H1 (cell line): ENCODE measurements at regions not wholly inside any gene's neighbourhood (a gene's known extent, or its start where the extent isn't known, plus 50 kb on each side); places are given as distances from the start of the nearest gene placed in this dataset.

Experiments used
- CTCF ChIA-PET: fragments of 300-600 bp; sonication (Branson Sonifier 250); formaldehyde crosslinking; loops from one replicate; lab custom pipeline; 2021; ENCODE audit not compliant: partially characterized antibody; lab: Charles Lee
- POLR2A ChIA-PET: fragments of 300-600 bp; sonication (Branson Sonifier 250); formaldehyde crosslinking; loops from one replicate; lab custom pipeline; 2021; ENCODE audit warnings: inconsistent platforms; ENCODE audit not compliant: partially characterized antibody; lab: Charles Lee
- DNase-seq, 2 experiments: peaks; one replicate each; pipeline versions ENCODE4 v3.0.0 to v3.0.0-alpha.2; 2010 to 2022; ENCODE audit warnings: low spot score in 2 of 2, low read depth in 1 of 2, mixed read lengths in 1 of 2
- FAIRE-seq: peaks from 2 replicates; lab custom pipeline; 2011; peaks lifted over from hg19 to GRCh38; lab: Jason Lieb, UNC
- H2AFZ ChIP-seq: 2 replicates; pipeline ENCODE4 v1.8.1; 2012; ENCODE audit warnings: low read length, inconsistent platforms
- H2AK5ac ChIP-seq: 2 replicates; pipeline ENCODE4 v1.6.1; 2013; ENCODE audit warnings: low read depth, low read length
- H2BK120ac ChIP-seq: replicated peaks from 2 replicates; pipeline ENCODE3; 2013; ENCODE audit warnings: low read depth, low read length, inconsistent platforms
- H2BK12ac ChIP-seq: 2 replicates; pipeline ENCODE4 v1.6.1; 2013; ENCODE audit warnings: low read depth, low read length
- H2BK15ac ChIP-seq: 2 replicates; pipeline ENCODE4 v1.6.1; 2013; ENCODE audit warnings: low read length
- H2BK20ac ChIP-seq: 2 replicates; pipeline ENCODE4 v1.6.1; 2013; ENCODE audit warnings: low read length
- H2BK5ac ChIP-seq: 2 replicates; pipeline ENCODE4 v1.6.1; 2013; ENCODE audit warnings: low read depth, low read length
- H3K14ac ChIP-seq: 2 replicates; pipeline ENCODE4 v1.6.1; 2013; ENCODE audit warnings: inconsistent platforms; ENCODE audit not compliant: insufficient read length
- H3K18ac ChIP-seq: 2 replicates; pipeline ENCODE4 v1.6.1; 2013; ENCODE audit warnings: low read length; ENCODE audit errors: extremely low read depth
- H3K23ac ChIP-seq: 2 replicates; pipeline ENCODE4 v1.6.1; 2013; ENCODE audit warnings: inconsistent platforms; ENCODE audit not compliant: insufficient read length
- H3K23me2 ChIP-seq: 2 replicates; pipeline ENCODE4 v1.6.1; 2013; ENCODE audit warnings: low read depth, low read length
- H3K27ac ChIP-seq: 2 replicates; pipeline ENCODE4 v1.6.1; 2011; ENCODE audit warnings: low read depth, low read length, inconsistent platforms
- H3K27me3 ChIP-seq, 4 experiments: replicated peaks in 1 of 4; 1 replicate in 1 of 4; 2 replicates in 3 of 4; pipeline versions ENCODE4 v1.6.1 to v1.8.1; 2011 to 2013; ENCODE audit warnings: low read length in 3 of 4, mild to moderate bottlenecking in 3 of 4, inconsistent platforms in 2 of 4, mixed read lengths in 2 of 4, moderate library complexity in 1 of 4; ENCODE audit not compliant: control insufficient read depth in 3 of 4, insufficient read depth in 3 of 4; ENCODE audit errors: extremely low read depth in 1 of 4
- H3K36me3 ChIP-seq, 4 experiments: 2 replicates each; pipeline versions ENCODE4 v1.6.1 to v1.8.1; 2011 to 2013; ENCODE audit warnings: mild to moderate bottlenecking in 4 of 4, low read length in 3 of 4, moderate library complexity in 2 of 4, control low read depth in 1 of 4, inconsistent platforms in 1 of 4; ENCODE audit not compliant: insufficient read depth in 4 of 4, control insufficient read depth in 2 of 4
- H3K4ac ChIP-seq: replicated peaks from 2 replicates; pipeline ENCODE3; 2013; ENCODE audit warnings: low read length, low read depth, mixed read lengths, inconsistent platforms; ENCODE audit not compliant: insufficient read length
- H3K4me1 ChIP-seq, 4 experiments: replicated peaks in 1 of 4; 1 replicate in 1 of 4; 2 replicates in 3 of 4; pipeline versions ENCODE4 v1.6.1 to v1.8.1; 2011 to 2013; ENCODE audit warnings: low read length in 3 of 4, inconsistent platforms in 2 of 4, mixed read lengths in 1 of 4; ENCODE audit not compliant: insufficient read depth in 4 of 4, control insufficient read depth in 3 of 4
- H3K4me2 ChIP-seq, 2 experiments: 2 replicates each; pipeline versions ENCODE4 v1.6.1 to v1.8.1; 2011 to 2013; ENCODE audit warnings: low read depth in 2 of 2, low read length in 2 of 2, control low read depth in 1 of 2, inconsistent platforms in 1 of 2, mild to moderate bottlenecking in 1 of 2; ENCODE audit not compliant: insufficient read depth in 1 of 2
- H3K4me3 ChIP-seq, 4 experiments: fragments of 200-600, 300-600 bp in 1 of 4; sonication (generic), shearing (Covaris generic), sonication (Bioruptor Twin) in 1 of 4; 2 replicates each; pipeline versions ENCODE4 v1.5.1 to v1.8.1; 2011 to 2016; ENCODE audit warnings: low read length in 4 of 4, low read depth in 3 of 4, control low read depth in 2 of 4, inconsistent platforms in 2 of 4, mild to moderate bottlenecking in 2 of 4, mixed read lengths in 1 of 4, moderate library complexity in 1 of 4; ENCODE audit not compliant: insufficient read depth in 2 of 4; ENCODE audit errors: extremely low read depth in 1 of 4
- H3K56ac ChIP-seq: replicated peaks from 2 replicates; pipeline ENCODE3; 2013; ENCODE audit warnings: low read depth, mild to moderate bottlenecking, mixed read lengths, low read length, inconsistent platforms; ENCODE audit not compliant: insufficient read length
- H3K79me1 ChIP-seq: 2 replicates; pipeline ENCODE4 v1.6.1; 2013; ENCODE audit warnings: low read depth, low read length, control low read depth
- H3K79me2 ChIP-seq, 2 experiments: 2 replicates each; pipeline versions ENCODE4 v1.6.1 to v1.8.1; 2012 to 2013; ENCODE audit warnings: low read length in 2 of 2, mild to moderate bottlenecking in 2 of 2, inconsistent platforms in 1 of 2; ENCODE audit not compliant: insufficient read depth in 2 of 2, control insufficient read depth in 1 of 2
- H3K9ac ChIP-seq, 4 experiments: replicated peaks in 1 of 4; 1 replicate in 1 of 4; 2 replicates in 3 of 4; pipeline versions ENCODE4 v1.6.1 to v1.8.1; 2011 to 2013; ENCODE audit warnings: low read depth in 3 of 4, low read length in 3 of 4, control low read depth in 2 of 4, mild to moderate bottlenecking in 2 of 4, moderate library complexity in 2 of 4, inconsistent platforms in 1 of 4; ENCODE audit errors: extremely low read depth in 1 of 4
- H3K9me3 ChIP-seq, 2 experiments: 2 replicates each; pipeline versions ENCODE4 v1.6.1 to v1.8.1; 2012 to 2013; ENCODE audit warnings: mild to moderate bottlenecking in 2 of 2, moderate library complexity in 2 of 2, control low read depth in 1 of 2, inconsistent platforms in 1 of 2, low read depth in 1 of 2, low read length in 1 of 2, mixed read lengths in 1 of 2; ENCODE audit not compliant: insufficient read depth in 2 of 2
- H4K20me1 ChIP-seq, 2 experiments: replicated peaks in 1 of 2; 2 replicates each; pipeline versions ENCODE3 to v1.8.1; 2011 to 2013; ENCODE audit warnings: inconsistent platforms in 2 of 2, low read length in 2 of 2, mild to moderate bottlenecking in 1 of 2; ENCODE audit not compliant: insufficient read depth in 2 of 2, control insufficient read depth in 1 of 2
- H4K5ac ChIP-seq: 2 replicates; pipeline ENCODE4 v1.6.1; 2013; ENCODE audit warnings: low read length, low read depth, mixed read lengths, inconsistent platforms; ENCODE audit not compliant: insufficient read length
- H4K8ac ChIP-seq: 2 replicates; pipeline ENCODE4 v1.8.0; 2013; ENCODE audit warnings: mild to moderate bottlenecking, moderate library complexity, low read length, inconsistent platforms; ENCODE audit not compliant: insufficient read depth; ENCODE audit errors: extremely low read depth
- H4K91ac ChIP-seq: replicated peaks from 2 replicates; pipeline ENCODE3; 2013; ENCODE audit warnings: low read length, mixed read lengths, inconsistent platforms; ENCODE audit not compliant: insufficient read length
- ATF2 ChIP-seq: IDR thresholded peaks from 2 replicates; pipeline ENCODE4 v1.6.1; 2012; ENCODE audit warnings: low read length, inconsistent platforms
- CHD2 ChIP-seq: IDR thresholded peaks from 2 replicates; pipeline ENCODE4 v1.6.1; 2012; ENCODE audit warnings: low read length, improper control_type of control experiment
- CTCF ChIP-seq, 3 experiments: IDR thresholded peaks; 1 replicate in 2 of 3; 2 replicates in 1 of 3; pipeline versions ENCODE4 v1.5.1 to v1.6.1; 2011; ENCODE audit warnings: low read length in 3 of 3, mild to moderate bottlenecking in 3 of 3, inconsistent platforms in 2 of 3, low read depth in 1 of 3, moderate library complexity in 1 of 3; ENCODE audit not compliant: insufficient read depth in 1 of 3; ENCODE audit errors: control extremely low read depth in 1 of 3
- GTF2F1 ChIP-seq: IDR thresholded peaks from 2 replicates; pipeline ENCODE4 v1.6.1; 2012; ENCODE audit warnings: low read depth, low read length, improper control_type of control experiment, borderline replicate concordance
- KDM1A ChIP-seq: fragments of 200-600, 300-600 bp; sonication (generic); IDR thresholded peaks from 2 replicates; pipeline ENCODE4 v1.7.1; 2016; ENCODE audit warnings: mild to moderate bottlenecking, low read length, borderline replicate concordance
- MAFK ChIP-seq: IDR thresholded peaks from 2 replicates; pipeline ENCODE4 v1.6.1; 2012; ENCODE audit warnings: low read depth, mild to moderate bottlenecking, improper control_type of control experiment, low read length
- POU5F1 ChIP-seq: IDR thresholded peaks from 2 replicates; pipeline ENCODE4 v1.6.1; 2011; ENCODE audit warnings: low read depth, mild to moderate bottlenecking, low read length, moderate library complexity
- SUZ12 ChIP-seq: fragments of 200-600 bp; sonication (generic); IDR thresholded peaks from 2 replicates; pipeline ENCODE4 v1.6.1; 2012; ENCODE audit warnings: mild to moderate bottlenecking, inconsistent platforms, low read length, moderate library complexity, mixed read lengths
- TAF1 ChIP-seq: IDR thresholded peaks from 2 replicates; pipeline ENCODE4 v1.6.1; 2011; ENCODE audit warnings: mild to moderate bottlenecking, low read depth, low read length
- WGBS, 2 experiments: shearing (Covaris generic) in 1 of 2; methylation state at CpG; one replicate each; pipeline versions ENCODE4 v1.1.6 to v1.1.7; 2013 to 2015; ENCODE audit warnings: low lambda C conversion rate in 2 of 2, mixed read lengths in 2 of 2, inconsistent platforms in 1 of 2, low coverage in 1 of 2, missing lambda C conversion rate in 1 of 2; ENCODE audit not compliant: insufficient replicate concordance in 2 of 2, insufficient coverage in 1 of 2, insufficient read length in 1 of 2; ENCODE audit errors: extremely low coverage in 1 of 2, missing lambda C conversion rate in 1 of 2; 5-methylcytosine and 5-hydroxymethylcytosine counted together

- Histone ChIP-seq H3K18ac (no peak overlapping the region), H3K4me1 (peaks cover 0 to 3% (median 0%) of the 10 kb centered on the region in 4 experiments; a peak in 2 of 7 replicates), H3K4ac (no peak overlapping the region), H2BK20ac (no peak overlapping the region), H3K4me3 (no peak overlapping the region), H4K20me1 (no peaks in the 10 kb centered on the region), H3K9ac (no peak overlapping the region), H3K9me3 (no peaks in the 10 kb centered on the region), H4K8ac (no peak overlapping the region), H4K5ac (no peak overlapping the region), H3K56ac (no peak overlapping the region), H4K91ac (no peak overlapping the region), H2AK5ac (no peak overlapping the region), H3K23me2 (no peaks in the 10 kb centered on the region; the same call in 1 of the 2 replicates), H3K14ac (no peak overlapping the region), H2BK120ac (no peak overlapping the region), H3K4me2 (no peak overlapping the region), H2BK12ac (no peak overlapping the region), H3K27ac (no peak overlapping the region), H3K79me2 (no peaks in the 10 kb centered on the region), H3K23ac (no peak overlapping the region), H2BK15ac (no peak overlapping the region), H3K36me3 (no peaks in the 10 kb centered on the region), H3K27me3 (no peaks in the 10 kb centered on the region), H3K79me1 (no peaks in the 10 kb centered on the region), H2AFZ (no peak overlapping the region), H2BK5ac (no peak overlapping the region)
- ChIA-PET CTCF (interaction anchor here (1.1 to 1.3 kb wide), 2 partner anchors 18 to 33 kb away, joined by 4 to 5 read pairs; no protein-coding TSS in a partner anchor), POLR2A (no interaction called here)
- FAIRE-seq (no peak), DNase-seq (no peak)
- WGBS, 2 experiments: 96% methylated on average over 9 of the region's 9 CpGs; no CpG with 5 or more reads in 1 of the 2 experiments
- no peak for TF ChIP-seq TAF1
- no peak for TF ChIP-seq CTCF (IDR thresholded peaks at IDR 0.05; ENCODE audit: control extremely low read depth in 1 of 3, insufficient read depth in 1 of 3, low read depth in 1 of 3, low read length in 3 of 3)
- no peak for TF ChIP-seq CHD2
- no peak for TF ChIP-seq GTF2F1
- TF ChIP-seq MAFK: no peak
- no peak for TF ChIP-seq SUZ12
- TF ChIP-seq ATF2: no peak
- no peak for TF ChIP-seq POU5F1
- no peak for TF ChIP-seq KDM1A
These were observed 376.4 kb downstream of the INSIG2 start for GRCh38 chr2:118464546-118465265.
